Left cardiac atrium (tissue), 4 donors: ENCODE measurements at regions not wholly inside any gene's neighbourhood (a gene's known extent, or its start where the extent isn't known, plus 50 kb on each side); places are given as distances from the start of the nearest gene placed in this dataset.
A peak's percentile ranks its signal among the peaks of the same experiment; 100 is the strongest.

ENCODE experiments used
- ATAC-seq, 2 donors: fragments of 200-7000 bp; cut with Tn5 transposase; one replicate each; pipeline ENCODE4 v1.9.1; 2020; ENCODE audit warnings: mild to moderate bottlenecking in 2 of 2, moderate library complexity in 2 of 2
- DNase-seq: peaks from one replicate; pipeline ENCODE4 v3.0.0-alpha.2; 2020
- intact Hi-C, 2 donors: fragments of 100-400 bp; cut with DNase I; formaldehyde crosslinking; loops; one replicate each; pipeline versions ENCODE4 v1.14.1 to v1.15.1; 2022 to 2023
- donor health status: DM: no; HTN: yes; CAD: no.
- donor health status: DM: no; HTN: yes; CAD: no; lungs with severe emphysema.
- donor health status: DM: yes; HTN: yes; CAD: no.
- donor health status: Dilated cardiomyopathy.

DNA sequence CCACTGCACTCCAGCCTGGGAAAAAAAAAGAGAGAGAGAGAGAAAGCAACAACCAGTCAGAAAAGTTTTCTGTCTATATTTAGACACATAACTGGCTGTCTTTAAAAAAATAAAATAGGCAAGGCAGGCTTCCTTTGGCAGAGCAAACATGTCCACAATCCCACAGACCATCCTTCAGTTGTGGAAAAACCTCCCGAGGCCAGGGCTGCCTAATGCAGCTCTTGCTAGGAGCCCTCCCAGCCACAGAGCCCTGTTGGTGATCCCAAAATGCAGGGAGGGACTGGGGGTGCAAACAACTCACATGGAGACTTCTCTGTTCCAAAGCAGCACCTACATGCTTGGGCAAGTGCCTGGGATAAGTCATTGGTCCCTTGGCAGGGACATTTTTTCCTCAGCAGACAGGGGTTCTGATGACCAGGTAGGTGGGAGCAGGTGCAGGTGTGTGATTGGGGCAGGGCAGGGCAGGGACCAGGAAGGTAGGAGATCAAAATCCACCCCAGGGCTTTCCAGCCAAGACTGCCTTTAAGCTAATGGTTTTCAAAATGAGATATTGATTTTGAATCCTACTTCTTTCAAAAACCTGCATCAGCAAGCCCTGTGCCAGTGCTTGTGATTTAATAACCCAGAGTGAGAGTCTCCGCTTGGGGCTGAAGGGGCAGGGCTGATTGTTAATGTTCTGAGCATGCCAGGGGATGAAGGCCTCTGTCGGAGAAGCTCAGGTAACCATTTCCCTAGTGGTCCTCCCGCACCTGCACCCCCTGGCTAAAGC, 178.5 kb downstream of the USP12 start:
- intact Hi-C loops = no loop called here
- DNase-seq = no peak
- ATAC-seq = no peak

- DNase-seq (no peak), ATAC-seq (no peak)
- intact Hi-C loops = no loop called here
Measured at GRCh38 chr13:26991508-26992181, 180.0 kb downstream of the USP12 start.

DNA sequence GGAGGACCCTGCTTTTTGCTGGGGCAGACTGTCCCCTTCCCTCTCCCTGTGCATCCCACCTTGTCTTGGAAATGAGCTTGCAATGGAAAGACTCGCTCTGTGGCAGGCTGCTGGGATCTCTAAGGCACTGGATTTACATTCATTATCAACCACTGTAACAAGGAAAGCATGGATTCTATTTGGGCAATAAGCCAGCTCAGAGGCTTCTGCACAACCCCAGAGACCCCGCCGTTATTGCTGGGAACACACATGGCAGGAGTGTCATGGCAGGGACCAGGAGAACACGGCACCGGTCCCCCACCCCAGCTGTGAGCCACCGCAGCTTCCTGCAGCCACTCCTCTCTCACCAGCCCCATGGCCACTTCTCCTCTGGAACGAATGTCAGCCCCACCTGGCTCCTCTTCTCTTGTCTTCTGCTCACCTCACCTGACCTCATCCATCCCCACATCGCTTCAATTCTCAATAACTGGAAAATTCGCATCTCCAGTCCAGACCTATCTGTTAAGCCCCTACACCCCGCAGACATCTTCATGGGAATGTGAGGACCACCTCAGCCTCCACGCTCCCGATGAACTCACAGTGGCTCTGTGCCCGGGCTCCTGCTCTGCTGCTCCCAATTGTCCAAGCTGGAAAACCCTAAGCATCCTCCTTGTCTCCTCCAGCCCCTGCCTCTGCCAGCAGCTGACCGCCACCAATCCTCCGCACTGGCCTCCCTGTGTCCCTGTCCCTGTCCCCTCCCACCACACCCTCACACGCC, 181.5 kb downstream of the USP12 start:
- no peak for DNase-seq
- ATAC-seq = no peak
- intact Hi-C loops = loop anchor here (5.0 to 10.0 kb wide), 4 partner anchors 215 to 837 kb away; no protein-coding TSS in a partner anchor

- intact Hi-C loops = loop anchor here (5.0 to 10.0 kb wide), 4 partner anchors 215 to 838 kb away; no protein-coding TSS in a partner anchor
- no peak for ATAC-seq
- no peak for DNase-seq
Measured at GRCh38 chr13:26989261-26989956, 182.2 kb downstream of the USP12 start.

DNA sequence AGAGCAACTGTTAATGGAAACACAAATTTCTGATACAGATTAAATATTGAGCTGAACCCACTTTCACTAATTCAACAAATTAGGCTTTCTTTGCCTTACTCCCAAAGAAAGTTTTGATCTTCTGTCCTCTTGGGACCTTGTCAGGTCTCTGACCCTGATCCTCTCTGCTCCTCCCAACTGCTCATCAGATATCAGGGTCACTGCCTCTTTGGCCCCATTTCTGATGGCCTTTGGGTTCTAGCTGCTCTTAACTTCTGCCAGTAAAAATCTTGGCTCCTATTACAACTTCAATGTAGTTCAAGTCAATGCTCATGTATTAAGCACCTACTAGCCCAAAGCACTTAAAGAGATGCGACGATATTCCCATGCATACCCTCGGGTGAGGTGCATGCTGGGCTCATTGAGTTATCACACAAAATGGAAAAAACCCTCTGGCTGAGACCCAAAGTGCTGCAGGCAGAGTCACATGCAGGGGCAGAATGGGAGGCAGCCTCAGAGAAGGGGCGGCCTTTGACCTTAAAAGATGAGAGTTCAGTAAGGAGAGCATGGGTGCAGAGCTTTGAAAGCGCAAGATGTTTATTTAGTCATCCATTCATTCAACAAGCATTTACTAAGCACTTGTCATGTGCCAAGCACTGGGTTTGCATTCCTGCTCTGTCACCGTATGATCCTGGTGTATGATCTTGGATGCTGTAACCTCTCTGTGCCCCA, 183.4 kb downstream of the USP12 start:
- intact Hi-C loops = loop anchor here (5.0 to 10.0 kb wide), 4 partner anchors 217 to 839 kb away; no protein-coding TSS in a partner anchor
- DNase-seq (no peak), ATAC-seq (no peak)

GRCh38 chr13:26987486-26988013, 184.1 kb downstream of the USP12 start:
- no peak for ATAC-seq
- no peak for DNase-seq
- intact Hi-C loops = loop anchor here (5.0 to 10.0 kb wide), 4 partner anchors 217 to 840 kb away; no protein-coding TSS in a partner anchor

- peak; percentile 61 for DNase-seq
- peak; percentile 68 to 74 for ATAC-seq
- intact Hi-C loops = loop anchor here (1.0 to 10.0 kb wide), 6 partner anchors 219 to 842 kb away; no protein-coding TSS in a partner anchor
Measured at GRCh38 chr13:26985285-26985878, 186.2 kb downstream of the USP12 start.

DNA sequence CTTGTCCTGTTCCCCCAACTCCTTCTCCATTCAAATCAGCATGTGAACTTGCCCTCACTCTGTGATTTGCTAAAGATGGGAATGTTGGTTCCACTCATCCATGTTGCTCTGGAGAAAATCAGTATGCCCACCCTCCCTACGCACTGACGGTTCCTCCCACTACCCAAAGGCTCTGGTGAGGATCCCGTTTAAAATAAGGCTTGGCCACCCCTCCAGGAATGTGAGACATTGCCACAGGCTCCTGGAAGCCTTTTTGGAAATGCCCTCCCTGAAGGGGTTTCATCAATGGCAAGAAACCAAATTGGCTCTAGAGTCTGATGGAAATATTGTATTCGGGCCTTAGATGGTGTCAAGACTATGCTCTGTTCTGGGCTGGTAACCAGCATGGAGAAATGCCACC, 187.3 kb downstream of the USP12 start:
- ATAC-seq (no peak), DNase-seq (no peak)
- intact Hi-C loops = loop anchor here (2.0 to 10.0 kb wide), 4 partner anchors 220 to 374 kb away; no protein-coding TSS in a partner anchor

DNA sequence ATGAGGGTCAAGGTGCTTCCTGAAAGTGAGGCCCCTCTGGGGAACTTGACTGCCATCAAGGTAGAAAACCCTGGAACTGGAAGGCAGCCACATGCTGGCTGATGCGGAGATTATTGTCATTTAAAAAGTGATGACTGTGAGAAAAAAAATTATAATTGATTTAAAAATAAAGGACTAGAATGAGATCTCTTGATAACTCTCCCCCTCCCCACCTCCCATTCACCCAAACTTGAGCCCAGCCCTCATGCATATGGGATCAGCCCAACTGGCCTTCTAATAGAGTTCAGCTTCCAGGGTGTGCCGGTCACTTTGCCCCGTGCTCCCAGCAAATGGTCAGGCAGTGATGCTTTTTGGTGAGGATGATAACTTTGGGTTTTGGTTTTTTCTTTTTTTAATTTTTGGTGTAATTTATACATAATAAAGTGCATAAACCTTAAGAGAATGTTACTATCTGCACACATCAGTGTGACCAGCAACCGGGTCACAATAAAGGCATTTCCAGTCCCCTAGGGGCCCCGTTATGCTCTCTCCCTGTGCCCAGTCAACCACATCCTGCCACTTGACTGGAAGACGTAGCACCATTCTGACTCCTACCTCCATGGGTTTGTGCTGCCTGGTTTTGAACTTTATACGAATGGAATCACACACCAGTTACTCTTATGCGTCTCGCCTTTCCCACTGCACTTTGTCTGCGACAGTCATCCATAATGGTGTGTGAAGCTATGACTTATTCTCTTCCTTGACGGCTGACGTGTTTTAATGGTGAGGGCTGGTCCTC, 187.9 kb downstream of the USP12 start:
- intact Hi-C loops = loop anchor here (2.0 to 10.0 kb wide), 4 partner anchors 221 to 375 kb away; no protein-coding TSS in a partner anchor
- DNase-seq = no peak
- no peak for ATAC-seq

GRCh38 chr13:26980099-26981031, 191.2 kb downstream of the USP12 start:
- ATAC-seq (no peak), DNase-seq (no peak)
- intact Hi-C loops = loop anchor here (10.0 kb wide), 3 partner anchors 224 to 314 kb away; no protein-coding TSS in a partner anchor

DNA sequence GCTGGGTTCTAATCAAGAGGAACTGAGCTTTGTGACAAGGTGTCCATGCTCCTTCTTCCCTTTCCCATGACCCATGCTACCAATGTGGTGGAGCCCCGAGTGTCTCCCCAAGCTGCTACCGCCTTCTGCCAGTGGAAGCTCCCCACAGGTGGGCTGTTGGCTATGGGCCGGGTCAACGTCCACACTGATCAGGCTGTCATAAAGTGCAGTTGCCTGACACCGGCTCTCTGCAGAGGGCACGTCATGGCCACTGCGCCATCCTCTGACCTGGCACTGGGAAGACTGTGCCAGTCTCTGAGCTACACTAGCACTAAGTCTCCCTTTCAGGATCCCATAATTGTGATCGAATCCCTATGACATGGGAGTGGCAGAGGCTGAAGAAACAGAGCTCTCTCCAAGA, 192.3 kb downstream of the USP12 start:
- DNase-seq (no peak), ATAC-seq (no peak)
- intact Hi-C loops = no loop called here

GRCh38 chr13:26978081-26978860, 193.3 kb downstream of the USP12 start:
- peak; percentile 51 for DNase-seq
- peak; percentile 44 to 60 for ATAC-seq
- intact Hi-C loops = no loop called here

- no peak for ATAC-seq
- intact Hi-C loops = no loop called here
- no peak for DNase-seq
Measured at GRCh38 chr13:26977541-26977940, 194.1 kb downstream of the USP12 start.

- no peak for ATAC-seq
- intact Hi-C loops = no loop called here
Measured at GRCh38 chr13:26976313-26976712, 195.3 kb downstream of the USP12 start.

DNA sequence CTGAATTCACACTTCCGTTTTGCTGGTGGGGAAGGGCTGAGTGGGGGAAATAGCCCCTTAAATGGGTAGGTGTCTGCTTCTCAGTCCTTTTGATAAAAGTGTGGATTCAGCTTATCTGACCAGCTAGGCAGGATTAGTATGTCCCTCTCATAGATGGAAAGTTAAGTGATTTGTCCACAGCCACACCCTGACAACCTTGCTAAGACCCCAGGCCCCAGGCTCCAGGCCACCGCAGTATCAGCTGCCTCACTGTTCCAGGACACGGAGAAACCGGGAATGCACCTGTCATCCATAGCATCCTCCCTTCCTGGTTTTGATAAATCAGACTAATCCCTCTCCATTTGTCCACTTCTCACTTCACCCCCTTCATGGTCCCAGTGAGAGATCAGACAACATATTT, 197.7 kb downstream of the USP12 start:
- intact Hi-C loops = no loop called here
- no peak for ATAC-seq

More at GRCh38 chr13:26976313-26976712, 195.3 kb downstream of the USP12 start:
- DNase-seq = no peak

More for the DNA sequence above, 197.7 kb downstream of the USP12 start:
- no peak for DNase-seq
